OCI-LY7 (cell line): ENCODE measurements at regions not wholly inside any gene's neighbourhood (a gene's known extent, or its start where the extent isn't known, plus 50 kb on each side); places are given as distances from the start of the nearest gene placed in this dataset.

Experiments used
- BruUV-seq: library from RNA; stranded (reverse); fragments of 400-500 nt; replicated peaks from 2 replicates; lab custom pipeline; 2021; lab: Mats Ljungman, UMichigan
- CTCF ChIA-PET: fragments of 300-600 bp; sonication (Branson Sonifier 250); formaldehyde crosslinking; loops from one replicate; lab custom pipeline; 2022; ENCODE audit warnings: antibody characterized with exemption; ENCODE audit not compliant: unreplicated experiment; lab: Charles Lee
- POLR2A ChIA-PET: fragments of 300-600 bp; sonication (Branson Sonifier 250); formaldehyde crosslinking; loops from one replicate; lab custom pipeline; 2022; ENCODE audit warnings: antibody characterized with exemption; lab: Charles Lee
- DNase-seq: peaks from one replicate; pipeline ENCODE4 v3.0.0-alpha.2; 2015; ENCODE audit warnings: low spot score
- H2AFZ ChIP-seq: fragments of 200-600 bp; sonication (generic), shearing (Covaris generic); 2 replicates; pipeline ENCODE4 v1.6.1; 2014; ENCODE audit warnings: mild to moderate bottlenecking, antibody characterized with exemption, low read length, moderate library complexity
- H3K27ac ChIP-seq: fragments of 200-600 bp; sonication (generic); 2 replicates; pipeline ENCODE4 v1.5.1; 2014; ENCODE audit warnings: mixed run types, low read depth, mild to moderate bottlenecking, moderate library complexity, low read length, inconsistent platforms; ENCODE audit not compliant: poor library complexity, severe bottlenecking
- H3K36me3 ChIP-seq: fragments of 200-600 bp; sonication (generic); 2 replicates; pipeline ENCODE4 v1.6.1; 2014; ENCODE audit warnings: mild to moderate bottlenecking, antibody characterized with exemption, low read length, moderate library complexity, mixed read lengths; ENCODE audit not compliant: insufficient read depth
- H3K4me1 ChIP-seq: fragments of 200-600 bp; sonication (generic); 2 replicates; pipeline ENCODE4 v1.5.1; 2014; ENCODE audit warnings: mild to moderate bottlenecking, low read length; ENCODE audit not compliant: insufficient read depth, poor library complexity, severe bottlenecking
- H3K4me2 ChIP-seq: fragments of 200-600 bp; sonication (generic); 2 replicates; pipeline ENCODE4 v1.6.1; 2014; ENCODE audit warnings: mild to moderate bottlenecking, low read length
- H3K4me3 ChIP-seq: fragments of 200-600 bp; sonication (generic); 2 replicates; pipeline ENCODE4 v1.5.1; 2014; ENCODE audit warnings: mild to moderate bottlenecking, low read depth, low read length; ENCODE audit not compliant: poor library complexity, severe bottlenecking
- H3K79me2 ChIP-seq: fragments of 200-600 bp; sonication (generic); 2 replicates; pipeline ENCODE4 v1.6.1; 2016; ENCODE audit warnings: low read depth, mild to moderate bottlenecking, low read length, moderate library complexity, mixed read lengths; ENCODE audit not compliant: insufficient read depth
- H3K9me2 ChIP-seq: fragments of 200-600 bp; sonication (generic); 2 replicates; pipeline ENCODE4 v1.6.1; 2016; ENCODE audit warnings: mild to moderate bottlenecking, low read length, mixed read lengths; ENCODE audit not compliant: insufficient read depth
- H3K9me3 ChIP-seq: fragments of 200-600 bp; sonication (generic); 2 replicates; pipeline ENCODE4 v1.6.1; 2014; ENCODE audit warnings: mild to moderate bottlenecking, mixed run types, low read length, mixed read lengths
- H4K20me1 ChIP-seq: fragments of 200-600 bp; sonication (generic); 2 replicates; pipeline ENCODE4 v1.6.1; 2014; ENCODE audit warnings: mild to moderate bottlenecking, antibody characterized with exemption, low read length, moderate library complexity, mixed read lengths; ENCODE audit not compliant: insufficient read depth
- CTCF ChIP-seq: fragments of 200-600 bp; sonication (generic); conservative IDR thresholded peaks from 2 replicates; pipeline ENCODE4 v1.5.1; 2014; ENCODE audit warnings: mild to moderate bottlenecking, antibody characterized with exemption, low read length, moderate library complexity, mixed read lengths
- EZH2phosphoT487 ChIP-seq: fragments of 200-600 bp; sonication (generic); IDR thresholded peaks from 2 replicates; pipeline ENCODE4 v1.6.1; 2018; ENCODE audit warnings: low read depth, borderline replicate concordance, mild to moderate bottlenecking, mixed run types, antibody characterized with exemption, low read length, moderate library complexity, mixed read lengths
- intact Hi-C: fragments of 100-400 bp; cut with micrococcal nuclease; formaldehyde crosslinking; loops from one replicate; pipeline ENCODE4 v1.10.0; 2022; ENCODE audit not compliant: unreplicated experiment

- Histone ChIP-seq H3K36me3 (no peaks in the 10 kb centered on the region), H3K27ac (no peak overlapping the region), H2AFZ (no peak overlapping the region), H3K9me3 (no peaks in the 10 kb centered on the region), H4K20me1 (no peaks in the 10 kb centered on the region), H3K4me3 (no peak overlapping the region), H3K79me2 (no peaks in the 10 kb centered on the region), H3K4me2 (no peak overlapping the region), H3K9me2 (no peaks in the 10 kb centered on the region), H3K4me1 (peaks cover 10% of the 10 kb centered on the region)
- intact Hi-C loops, result no loop called here
- no TSS peak for BruUV-seq
- no peak for DNase-seq
- ChIA-PET CTCF (no interaction called here), POLR2A (interaction anchor here (0.6 kb wide), 1 partner anchor 1544 kb away, joined by 3 read pairs; no protein-coding TSS in a partner anchor)
- TF ChIP-seq CTCF, result no peak
- no peak for TF ChIP-seq EZH2phosphoT487
Measured at GRCh38 chr20:50306478-50307423, 116.1 kb downstream of the CEBPB start.

GRCh38 chr20:50308166-50308512 lies 117.5 kb downstream of the CEBPB start:
- Histone ChIP-seq H3K79me2 (no peaks in the 10 kb centered on the region), H3K36me3 (no peaks in the 10 kb centered on the region), H3K4me1 (peaks cover 10% of the 10 kb centered on the region), H3K27ac (no peak overlapping the region), H4K20me1 (no peaks in the 10 kb centered on the region), H2AFZ (peak overlapping the region; percentile 91), H3K4me2 (peak overlapping the region; percentile 2; the same call in 1 of the 2 replicates), H3K9me2 (no peaks in the 10 kb centered on the region), H3K9me3 (no peaks in the 10 kb centered on the region), H3K4me3 (no peak overlapping the region)
- no peak for TF ChIP-seq CTCF
- no peak for TF ChIP-seq EZH2phosphoT487
- CTCF ChIA-PET, result no interaction called here
- intact Hi-C loops, result no loop called here
- POLR2A ChIA-PET, result no interaction called here
- BruUV-seq, result no TSS peak
- DNase-seq, result peak; percentile 7
